OCI-LY1 (cell line): ENCODE measurements at regions not wholly inside any gene's neighbourhood (a gene's known extent, or its start where the extent isn't known, plus 50 kb on each side); places are given as distances from the start of the nearest gene placed in this dataset.

Experiments
- CTCF ChIP-seq: fragments of 200-600 bp; sonication (generic), shearing (Covaris generic); IDR thresholded peaks from 2 replicates; pipeline ENCODE4 v1.5.1; 2017; ENCODE audit warnings: mild to moderate bottlenecking, antibody characterized with exemption, low read length, moderate library complexity, mixed read lengths
- EZH2 ChIP-seq: fragments of 200-600 bp; sonication (generic), shearing (Covaris generic); IDR thresholded peaks from 2 replicates; pipeline ENCODE4 v1.8.0; 2017; ENCODE audit warnings: borderline replicate concordance, mixed run types, mild to moderate bottlenecking, antibody characterized with exemption, low read length, moderate library complexity, mixed read lengths

- TF ChIP-seq CTCF (no peak), EZH2 (no peak)
These were observed 82.2 kb upstream of the CXCL12 start for GRCh38 chr10:44467090-44467489.
